VCaP (cell line): ENCODE measurements at regions not wholly inside any gene's neighbourhood (a gene's known extent, or its start where the extent isn't known, plus 50 kb on each side); places are given as distances from the start of the nearest gene placed in this dataset.
A peak's percentile ranks its signal among the peaks of the same experiment; 100 is the strongest.
"Not testable (repeated sequence)": the region's sequence is repeated elsewhere in the genome, so short reads cannot be mapped to it uniquely, and the experiment has no call there.

ENCODE experiments used
- H3K27ac ChIP-seq: fragments of 450-650 bp; 2 replicates; pipeline ENCODE4 v1.5.1; 2017
- TF ChIP-seq, protein P1 (sequence below): fragments of 450-650 bp; conservative IDR thresholded peaks from 2 replicates; pipeline ENCODE4 v1.5.1; 2017; ENCODE audit warnings: mild to moderate bottlenecking, moderate library complexity

DNA sequence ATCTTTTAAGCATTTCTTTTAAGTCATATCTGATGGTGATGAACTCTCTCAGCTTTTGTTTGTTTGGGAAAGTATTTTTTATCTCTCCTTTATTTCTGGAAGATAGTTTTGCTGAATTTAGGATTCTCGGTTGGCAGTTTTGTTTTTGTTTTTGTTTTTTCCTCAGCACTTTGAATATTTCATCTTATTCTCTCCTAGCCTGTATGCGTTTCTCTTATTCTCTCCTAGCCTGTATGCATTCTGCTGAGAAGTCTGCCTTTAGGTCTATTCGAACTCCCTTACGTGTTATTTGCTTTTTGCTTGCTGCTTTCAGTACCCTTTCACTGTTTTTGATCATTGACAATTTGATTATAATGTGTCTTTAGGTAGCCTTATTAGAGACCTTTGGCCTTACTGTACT is 787.8 kb upstream of the FAM174A start:
- no peak overlapping the region for H3K27ac ChIP-seq
- TF ChIP-seq, protein P1, sequence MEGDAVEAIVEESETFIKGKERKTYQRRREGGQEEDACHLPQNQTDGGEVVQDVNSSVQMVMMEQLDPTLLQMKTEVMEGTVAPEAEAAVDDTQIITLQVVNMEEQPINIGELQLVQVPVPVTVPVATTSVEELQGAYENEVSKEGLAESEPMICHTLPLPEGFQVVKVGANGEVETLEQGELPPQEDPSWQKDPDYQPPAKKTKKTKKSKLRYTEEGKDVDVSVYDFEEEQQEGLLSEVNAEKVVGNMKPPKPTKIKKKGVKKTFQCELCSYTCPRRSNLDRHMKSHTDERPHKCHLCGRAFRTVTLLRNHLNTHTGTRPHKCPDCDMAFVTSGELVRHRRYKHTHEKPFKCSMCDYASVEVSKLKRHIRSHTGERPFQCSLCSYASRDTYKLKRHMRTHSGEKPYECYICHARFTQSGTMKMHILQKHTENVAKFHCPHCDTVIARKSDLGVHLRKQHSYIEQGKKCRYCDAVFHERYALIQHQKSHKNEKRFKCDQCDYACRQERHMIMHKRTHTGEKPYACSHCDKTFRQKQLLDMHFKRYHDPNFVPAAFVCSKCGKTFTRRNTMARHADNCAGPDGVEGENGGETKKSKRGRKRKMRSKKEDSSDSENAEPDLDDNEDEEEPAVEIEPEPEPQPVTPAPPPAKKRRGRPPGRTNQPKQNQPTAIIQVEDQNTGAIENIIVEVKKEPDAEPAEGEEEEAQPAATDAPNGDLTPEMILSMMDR = no peak

DNA sequence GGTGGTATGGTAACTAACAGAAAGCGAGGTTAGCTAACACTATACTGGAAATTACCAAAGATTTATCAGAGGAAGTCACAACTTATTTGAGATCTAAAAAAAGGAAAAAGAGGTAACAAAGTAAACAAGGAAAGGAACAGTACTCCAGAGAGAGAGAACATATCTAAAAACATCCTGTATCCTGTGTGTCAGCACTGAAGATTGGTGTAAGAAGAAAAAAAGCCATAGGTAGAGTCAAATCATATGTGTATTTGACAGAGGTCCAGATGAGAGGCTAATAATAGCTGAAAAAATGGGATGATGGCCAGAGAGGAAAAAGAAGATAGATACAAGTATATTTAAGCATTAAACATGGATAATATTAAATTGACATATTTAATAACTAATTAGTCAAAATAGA is 802.0 kb upstream of the FAM174A start:
- H3K27ac ChIP-seq = not testable (repeated sequence)

DNA sequence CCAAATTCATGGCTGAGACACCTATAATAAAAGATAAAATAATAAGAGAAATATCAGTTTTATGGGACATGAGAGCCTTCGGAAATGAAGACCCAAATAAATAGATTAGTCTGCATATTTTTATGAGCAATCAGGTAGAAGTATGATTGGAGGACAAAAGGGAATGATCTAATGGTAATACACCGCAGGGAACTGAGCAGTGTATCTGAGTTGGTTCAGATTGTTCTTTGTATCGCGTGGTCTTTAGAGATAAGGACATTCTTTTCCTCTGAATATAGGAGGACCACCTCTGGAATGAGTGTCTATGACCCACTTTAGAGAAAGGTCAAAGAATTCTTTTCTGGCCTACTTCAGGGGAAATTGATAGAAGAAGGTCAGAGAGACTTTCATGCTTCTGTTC is 801.8 kb upstream of the CHD1 start:
- not testable (repeated sequence) for H3K27ac ChIP-seq

DNA sequence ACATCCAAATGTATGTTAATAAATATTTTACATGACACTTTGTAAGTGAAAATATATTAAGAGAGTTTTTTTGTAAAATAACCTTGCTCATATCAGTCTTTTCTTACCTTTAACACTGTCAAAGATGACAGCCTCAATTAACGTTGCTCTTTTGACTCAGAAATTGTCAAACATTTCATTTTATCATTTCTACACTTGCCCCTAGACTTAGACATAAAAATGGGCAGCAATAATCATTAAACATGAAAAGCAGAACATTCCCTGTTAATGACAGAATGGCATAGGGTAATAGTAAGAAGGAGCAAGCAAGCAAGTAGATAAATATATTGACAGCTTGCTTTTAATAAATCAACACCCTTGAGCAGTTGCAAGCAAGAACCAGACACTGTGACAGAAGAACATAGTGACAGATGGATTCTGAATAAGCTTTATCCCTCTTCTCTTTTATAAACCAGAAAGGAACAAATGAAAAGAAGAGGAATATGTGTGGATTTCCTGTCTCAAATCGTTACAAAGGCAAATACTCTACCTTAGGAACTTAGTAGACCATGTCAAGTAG is 796.0 kb upstream of the CHD1 start:
- H3K27ac ChIP-seq = no peak overlapping the region
- TF ChIP-seq, protein P1 = no peak

DNA sequence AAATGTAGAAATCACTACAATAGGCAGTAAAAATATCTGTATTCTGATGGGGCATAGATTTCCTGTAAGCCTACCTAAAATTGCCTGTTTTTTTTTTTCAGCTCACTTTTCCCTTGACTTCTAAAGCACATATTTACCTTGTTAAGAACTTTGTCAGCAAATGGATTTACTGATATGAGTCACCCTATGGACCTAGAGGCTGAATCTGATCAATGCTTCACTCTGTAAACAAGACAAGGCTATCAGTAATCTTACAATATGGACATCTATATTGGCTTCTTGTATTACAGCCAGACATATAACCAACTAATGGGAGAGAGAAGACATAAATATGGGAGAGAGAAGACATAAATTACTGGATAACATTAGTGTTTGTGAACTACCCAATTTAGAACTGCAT is 792.7 kb upstream of the CHD1 start:
- H3K27ac ChIP-seq = no peak overlapping the region
- TF ChIP-seq, protein P1 = no peak

DNA sequence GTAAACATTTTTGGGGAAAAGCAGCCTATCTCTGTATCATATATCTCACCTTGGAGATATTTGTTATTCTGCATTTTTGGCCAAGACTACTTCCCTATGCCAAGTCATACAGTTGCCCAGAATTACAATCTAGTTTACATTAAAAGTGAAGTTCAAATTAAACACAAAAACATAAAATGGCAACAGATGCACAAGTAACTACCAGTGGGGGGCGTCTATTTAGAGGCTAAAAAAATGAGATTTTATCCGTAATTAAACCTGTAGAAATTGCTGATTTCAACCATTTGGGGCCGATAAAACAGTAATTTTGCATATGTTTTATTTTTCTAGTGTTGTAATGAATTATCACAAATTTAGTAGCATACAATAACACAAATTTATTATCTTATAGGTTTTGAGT is 787.1 kb upstream of the CHD1 start:
- TF ChIP-seq, protein P1 = 0 out of 2 replicates have a peak, but pooled peaks have one; percentile 4
- no peak overlapping the region for H3K27ac ChIP-seq

DNA sequence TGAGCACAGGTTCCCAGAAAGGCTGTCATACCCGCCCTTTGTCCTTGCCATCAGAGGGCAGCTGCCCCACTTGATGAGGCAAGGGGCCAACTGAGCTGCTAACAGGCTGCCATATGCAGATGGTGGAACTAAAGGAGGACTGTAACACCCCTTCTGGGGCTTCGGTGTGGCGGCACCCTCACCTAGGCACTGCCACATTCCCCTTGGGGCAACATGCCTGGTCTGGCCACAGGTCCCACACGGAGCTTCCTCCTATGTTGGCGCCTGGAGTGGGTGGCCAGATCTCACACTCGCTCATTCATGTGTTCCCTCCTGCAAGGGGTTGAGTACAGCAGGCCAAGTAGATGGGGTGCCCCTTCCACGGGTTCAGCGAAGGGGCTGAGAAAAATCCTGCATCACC is 777.4 kb upstream of the CHD1 start:
- TF ChIP-seq, protein P1 = no peak

DNA sequence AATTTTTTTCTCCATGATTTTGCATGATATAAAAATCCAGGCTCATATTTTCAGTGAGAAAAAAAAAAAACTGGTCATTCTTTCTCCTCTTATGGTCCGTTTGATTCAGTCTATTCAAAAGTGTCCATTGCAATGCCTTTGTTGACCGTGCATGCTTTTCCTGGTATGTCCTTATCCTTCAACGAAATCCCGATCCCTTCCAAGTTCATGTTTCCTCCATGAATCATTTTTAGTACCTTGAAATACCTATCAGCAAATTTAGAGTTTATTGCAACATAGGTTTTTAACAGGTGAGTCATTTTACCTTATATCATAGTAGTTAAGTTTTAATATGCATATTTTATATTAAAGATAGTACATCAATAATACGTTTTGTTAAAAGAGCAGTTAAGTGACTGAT is 773.8 kb upstream of the CHD1 start:
- TF ChIP-seq, protein P1 = no peak
- no peak overlapping the region for H3K27ac ChIP-seq

More for the DNA sequence above, 777.4 kb upstream of the CHD1 start:
- no peak overlapping the region for H3K27ac ChIP-seq

DNA sequence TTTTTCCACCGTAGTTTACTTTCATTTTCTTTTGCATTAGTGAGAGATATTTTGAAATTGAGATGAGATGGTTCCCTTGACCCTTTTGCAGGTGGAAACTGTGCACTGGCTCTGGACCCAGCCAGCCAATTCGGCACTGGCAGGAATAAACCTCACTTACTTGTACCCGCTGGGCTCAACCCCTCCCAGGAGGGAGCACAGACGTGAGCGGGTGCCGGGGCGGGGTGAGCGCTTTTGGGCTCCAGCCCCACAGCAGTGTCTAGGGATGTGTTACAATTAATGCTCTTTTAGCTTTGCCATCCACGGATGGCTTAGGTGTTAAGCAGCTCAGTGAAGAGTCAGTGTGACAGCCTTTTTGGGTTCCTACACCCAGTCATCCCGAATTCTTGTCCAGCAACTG is 766.1 kb upstream of the CHD1 start:
- H3K27ac ChIP-seq = no peak overlapping the region
- TF ChIP-seq, protein P1 = no peak
